ENCODE measurements at regions not wholly inside any gene's neighbourhood (a gene's known extent, or its start where the extent isn't known, plus 50 kb on each side); places are given as distances from the start of the nearest gene placed in this dataset.

GRCh38 chr16:66036793-66037715, 329.4 kb upstream of the CDH5 start:
- no peak for TF ChIP-seq CTCF (IDR thresholded peaks at IDR 0.05)

- no peak for TF ChIP-seq CTCF (IDR thresholded peaks at IDR 0.05)
These were observed 330.3 kb upstream of the CDH5 start for GRCh38 chr16:66036184-66036583.

- no peak for TF ChIP-seq CTCF (IDR thresholded peaks at IDR 0.05)
These were observed 331.4 kb upstream of the CDH5 start for GRCh38 chr16:66035096-66035495.

GRCh38 chr16:66032841-66033240, 333.6 kb upstream of the CDH5 start:
- TF ChIP-seq CTCF (IDR thresholded peaks at IDR 0.05), result no peak

GRCh38 chr16:66030036-66030435, 336.5 kb upstream of the CDH5 start:
- no peak for TF ChIP-seq CTCF (IDR thresholded peaks at IDR 0.05)

- no peak for TF ChIP-seq CTCF (IDR thresholded peaks at IDR 0.05)
These were observed 337.8 kb upstream of the CDH5 start for GRCh38 chr16:66028510-66029216.

- TF ChIP-seq CTCF (IDR thresholded peaks at IDR 0.05), result no peak
These were observed 339.6 kb upstream of the CDH5 start for GRCh38 chr16:66026787-66027330.
